ENCODE measurements at regions not wholly inside any gene's neighbourhood (a gene's known extent, or its start where the extent isn't known, plus 50 kb on each side); places are given as distances from the start of the nearest gene placed in this dataset.
"Not testable (repeated sequence)": the region's sequence is repeated elsewhere in the genome, so short reads cannot be mapped to it uniquely, and the experiment has no call there.

GRCh38 chr4:128428397-128428796, 140.8 kb upstream of the PGRMC2 start:
- DNase-seq (ENCODE audit: low read depth): no peak
- H3K4me3 ChIP-seq (ENCODE audit: low read depth, low read length): peak overlapping the region; percentile 31
- TF ChIP-seq, protein P1, sequence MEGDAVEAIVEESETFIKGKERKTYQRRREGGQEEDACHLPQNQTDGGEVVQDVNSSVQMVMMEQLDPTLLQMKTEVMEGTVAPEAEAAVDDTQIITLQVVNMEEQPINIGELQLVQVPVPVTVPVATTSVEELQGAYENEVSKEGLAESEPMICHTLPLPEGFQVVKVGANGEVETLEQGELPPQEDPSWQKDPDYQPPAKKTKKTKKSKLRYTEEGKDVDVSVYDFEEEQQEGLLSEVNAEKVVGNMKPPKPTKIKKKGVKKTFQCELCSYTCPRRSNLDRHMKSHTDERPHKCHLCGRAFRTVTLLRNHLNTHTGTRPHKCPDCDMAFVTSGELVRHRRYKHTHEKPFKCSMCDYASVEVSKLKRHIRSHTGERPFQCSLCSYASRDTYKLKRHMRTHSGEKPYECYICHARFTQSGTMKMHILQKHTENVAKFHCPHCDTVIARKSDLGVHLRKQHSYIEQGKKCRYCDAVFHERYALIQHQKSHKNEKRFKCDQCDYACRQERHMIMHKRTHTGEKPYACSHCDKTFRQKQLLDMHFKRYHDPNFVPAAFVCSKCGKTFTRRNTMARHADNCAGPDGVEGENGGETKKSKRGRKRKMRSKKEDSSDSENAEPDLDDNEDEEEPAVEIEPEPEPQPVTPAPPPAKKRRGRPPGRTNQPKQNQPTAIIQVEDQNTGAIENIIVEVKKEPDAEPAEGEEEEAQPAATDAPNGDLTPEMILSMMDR (IDR thresholded peaks at IDR 0.05; ENCODE audit: insufficient read depth, low read depth, low read length): no peak

DNA sequence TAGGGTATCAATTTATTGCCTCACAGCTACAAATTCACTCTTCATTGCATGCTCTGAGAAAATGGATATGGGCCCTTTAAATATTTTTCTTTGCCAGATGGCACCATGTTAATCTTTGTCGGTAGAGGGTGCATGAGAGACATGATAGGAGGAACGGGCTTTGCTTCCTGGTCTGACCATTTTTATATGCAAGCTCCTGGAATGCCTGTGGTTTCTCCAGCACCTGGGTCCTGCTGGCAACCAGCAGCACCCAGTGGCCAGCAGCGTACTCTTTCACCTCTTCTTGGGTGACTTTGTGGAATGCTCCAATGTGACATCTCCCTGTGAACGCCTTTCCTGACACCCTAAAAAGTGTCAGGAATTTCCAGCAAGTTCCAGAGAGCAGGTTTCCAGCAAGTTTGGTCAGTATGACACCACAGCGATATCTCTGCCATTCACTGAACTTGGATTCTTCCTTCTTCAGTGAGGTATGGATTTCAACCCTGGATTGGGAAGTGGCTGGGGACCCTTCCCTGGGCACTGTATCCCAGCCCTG, 140.3 kb upstream of the PGRMC2 start:
- H3K4me3 ChIP-seq (ENCODE audit: low read depth, low read length): peak overlapping the region; percentile 31
- DNase-seq (ENCODE audit: low read depth): peak; percentile 81
- TF ChIP-seq, protein P1 (IDR thresholded peaks at IDR 0.05; ENCODE audit: insufficient read depth, low read depth, low read length): peak; percentile 56

- TF ChIP-seq, protein P1 (IDR thresholded peaks at IDR 0.05; ENCODE audit: insufficient read depth, low read depth, low read length): no peak
- H3K4me3 ChIP-seq (ENCODE audit: low read depth, low read length): no peak overlapping the region
- peak; percentile 70 for DNase-seq (ENCODE audit: low read depth)
Observed at GRCh38 chr4:128424527-128425497, 137.2 kb upstream of the PGRMC2 start.

DNA sequence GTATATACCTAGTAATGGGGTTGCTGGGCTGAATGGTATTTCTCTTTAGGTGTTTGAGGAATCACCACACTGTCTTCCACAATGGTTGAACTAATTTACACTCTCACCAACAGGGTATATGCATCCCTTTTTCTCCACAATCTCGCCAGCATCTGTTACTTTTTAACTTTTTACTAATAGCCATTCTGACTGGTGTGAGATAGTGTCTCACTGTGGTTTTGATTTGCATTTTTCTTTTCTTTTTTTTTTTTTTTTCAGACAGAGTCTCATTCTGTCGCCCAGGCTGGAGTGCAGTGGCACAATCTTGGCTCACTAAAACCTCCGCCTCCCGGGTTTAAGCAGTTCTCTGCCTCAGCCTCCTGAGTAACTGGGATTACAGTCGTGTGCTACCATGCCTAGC, 134.7 kb upstream of the PGRMC2 start:
- DNase-seq (ENCODE audit: low read depth): not testable (repeated sequence)

GRCh38 chr4:128416921-128417320, 129.3 kb upstream of the PGRMC2 start:
- no peak overlapping the region for H3K4me3 ChIP-seq (ENCODE audit: low read depth, low read length)
- DNase-seq (ENCODE audit: low read depth): peak; percentile 17
- TF ChIP-seq, protein P1 (IDR thresholded peaks at IDR 0.05; ENCODE audit: insufficient read depth, low read depth, low read length): no peak

More for the DNA sequence above, 134.7 kb upstream of the PGRMC2 start:
- H3K4me3 ChIP-seq (ENCODE audit: low read depth, low read length): not testable (repeated sequence)

DNA sequence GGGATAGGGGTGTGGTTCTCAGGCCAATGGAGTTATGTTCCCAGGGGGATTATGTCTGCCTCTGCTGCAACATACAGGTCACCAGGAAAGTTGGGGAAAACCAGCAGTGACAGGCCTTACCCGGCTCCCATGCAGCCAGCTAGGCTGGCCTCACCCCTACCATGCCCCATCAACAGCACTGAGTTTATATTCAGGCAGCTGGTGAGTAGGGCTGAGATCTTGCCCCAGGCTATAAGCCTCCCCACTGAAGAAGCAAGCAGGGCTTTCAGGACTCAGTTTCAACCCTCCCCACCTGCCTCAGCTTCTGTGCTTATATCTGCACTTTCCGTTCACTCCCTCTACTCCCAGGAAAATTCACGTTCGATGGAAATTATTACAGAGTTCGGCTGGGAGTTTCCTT, 122.4 kb upstream of the PGRMC2 start:
- no peak overlapping the region for H3K4me3 ChIP-seq (ENCODE audit: low read depth, low read length)
- TF ChIP-seq, protein P1 (IDR thresholded peaks at IDR 0.05; ENCODE audit: insufficient read depth, low read depth, low read length): no peak
- no peak for DNase-seq (ENCODE audit: low read depth)

- TF ChIP-seq, protein P1 (IDR thresholded peaks at IDR 0.05; ENCODE audit: insufficient read depth, low read depth, low read length): no peak
- H3K4me3 ChIP-seq (ENCODE audit: low read depth, low read length): no peak overlapping the region
- DNase-seq (ENCODE audit: low read depth): no peak
Observed at GRCh38 chr4:128403586-128403985, 116.0 kb upstream of the PGRMC2 start.
